HepG2 (cell line): ENCODE measurements at regions not wholly inside any gene's neighbourhood (a gene's known extent, or its start where the extent isn't known, plus 50 kb on each side); places are given as distances from the start of the nearest gene placed in this dataset.

Source experiments
- ATAC-seq: fragments of 200-7000 bp; cut with Tn5 transposase; 3 replicates; pipeline ENCODE4 v1.9.1; 2020; ENCODE audit warnings: mild to moderate bottlenecking, moderate library complexity
- BruUV-seq: library from RNA; stranded (reverse); fragments of 400-500 nt; replicated peaks from 2 replicates; lab custom pipeline; 2021; lab: Mats Ljungman, UMichigan
- CTCF ChIA-PET: fragments of 300-600 bp; formaldehyde crosslinking; extraction: SDS; loops from one replicate; lab custom pipeline; 2021; ENCODE audit warnings: low total read pairs, inconsistent platforms, low intra/inter-chr PET ratio; lab: Yijun Ruan, JAX
- POLR2A ChIA-PET: fragments of 350-600 bp; sonication (Branson Sonifier 250); formaldehyde crosslinking; loops from one replicate; lab custom pipeline; 2020; ENCODE audit warnings: antibody characterized with exemption, inconsistent platforms; lab: Yijun Ruan, JAX
- DNase-seq: peaks from one replicate; pipeline ENCODE4 v3.0.0-alpha.2; 2015; ENCODE audit warnings: low spot score
- FAIRE-seq: peaks from 3 replicates; lab custom pipeline; 2011; peaks lifted over from hg19 to GRCh38; lab: Jason Lieb, UNC
- H2AFZ ChIP-seq: one replicate; pipeline ENCODE4 v1.6.1; 2011; ENCODE audit warnings: low read length, inconsistent platforms
- H3K27ac ChIP-seq: fragments of 300-600 bp; 3 replicates; pipeline ENCODE4 v1.8.0; 2011; ENCODE audit warnings: mixed run types, mild to moderate bottlenecking, mixed read lengths, low read length, inconsistent platforms; ENCODE audit not compliant: insufficient read depth; ENCODE audit errors: extremely low read length
- H3K27me3 ChIP-seq, 2 experiments: fragments of 200-600 bp in 1 of 2; 2 replicates in 1 of 2; 3 replicates in 1 of 2; pipeline versions ENCODE4 v1.6.0 to v1.8.0; 2011; ENCODE audit warnings: low read length in 2 of 2, mild to moderate bottlenecking in 2 of 2, moderate library complexity in 2 of 2, inconsistent platforms in 1 of 2; ENCODE audit not compliant: insufficient read depth in 2 of 2, control insufficient read depth in 1 of 2
- H3K36me3 ChIP-seq, 2 experiments: fragments of 200-600 bp in 1 of 2; replicated peaks in 1 of 2; 2 replicates in 1 of 2; 3 replicates in 1 of 2; pipeline versions ENCODE4 v1.5.1 to v1.8.0; 2011; ENCODE audit warnings: low read length in 2 of 2, inconsistent platforms in 1 of 2; ENCODE audit not compliant: insufficient read depth in 2 of 2, control insufficient read depth in 1 of 2
- H3K4me1 ChIP-seq: 2 replicates; pipeline ENCODE4 v1.5.1; 2012; ENCODE audit warnings: low read length, inconsistent platforms; ENCODE audit not compliant: insufficient read depth
- H3K4me2 ChIP-seq: 2 replicates; pipeline ENCODE4 v1.6.0; 2011; ENCODE audit warnings: low read depth, low read length, inconsistent platforms
- H3K4me3 ChIP-seq, 3 experiments: fragments of 200-600 bp in 1 of 3; sonication (generic), shearing (Covaris generic) in 1 of 3; replicated peaks in 1 of 3; 2 replicates each; pipeline ENCODE4 v1.5.1; 2011 to 2016; ENCODE audit warnings: low read length in 3 of 3, inconsistent platforms in 2 of 3, low read depth in 2 of 3, mild to moderate bottlenecking in 2 of 3, control low read depth in 1 of 3, mixed read lengths in 1 of 3; ENCODE audit not compliant: insufficient read depth in 1 of 3
- H3K79me2 ChIP-seq: one replicate; pipeline ENCODE4 v1.6.1; 2011; ENCODE audit warnings: low read length, inconsistent platforms; ENCODE audit not compliant: insufficient read depth
- H3K9ac ChIP-seq: 2 replicates; pipeline ENCODE4 v1.6.0; 2011; ENCODE audit warnings: mild to moderate bottlenecking, low read depth, low read length, inconsistent platforms; ENCODE audit not compliant: insufficient read depth
- H3K9me3 ChIP-seq: 2 replicates; pipeline ENCODE4 v1.5.1; 2012; ENCODE audit warnings: mild to moderate bottlenecking, low read length
- H4K20me1 ChIP-seq: 2 replicates; pipeline ENCODE4 v1.6.0; 2011; ENCODE audit warnings: inconsistent platforms, mild to moderate bottlenecking, low read length, moderate library complexity; ENCODE audit not compliant: insufficient read depth
- MAFF ChIP-seq: IDR thresholded peaks from 2 replicates; pipeline ENCODE4 v1.6.1; 2011; ENCODE audit warnings: low read depth, low read length, improper control_type of control experiment
- MAFK ChIP-seq, 2 experiments: IDR thresholded peaks in 1 of 2; conservative IDR thresholded peaks in 1 of 2; 2 replicates each; pipeline ENCODE4 v1.6.1; 2011; ENCODE audit warnings: improper control_type of control experiment in 2 of 2, low read length in 2 of 2
- TCF12 ChIP-seq, 2 experiments: fragments of 450-650 bp in 1 of 2; sonication (generic) in 1 of 2; formaldehyde crosslinking in 1 of 2; IDR thresholded peaks; 2 replicates each; pipeline versions ENCODE4 v1.6.1 to v1.8.0; 2017 to 2022; ENCODE audit warnings: antibody characterized with exemption in 1 of 2, mild to moderate bottlenecking in 1 of 2, missing genetic modification reagents in 1 of 2, moderate library complexity in 1 of 2
- ZNF564 ChIP-seq: sonication (generic); formaldehyde crosslinking; IDR thresholded peaks from 2 replicates; pipeline ENCODE4 v1.8.1; 2023; ENCODE audit warnings: mild to moderate bottlenecking, missing genetic modification reagents
- ZNF567 ChIP-seq: sonication (generic); formaldehyde crosslinking; IDR thresholded peaks from 2 replicates; pipeline ENCODE4 v1.8.1; 2023; ENCODE audit warnings: mild to moderate bottlenecking, missing genetic modification reagents, borderline replicate concordance
- ZNF883 ChIP-seq: sonication (generic); formaldehyde crosslinking; IDR thresholded peaks from 2 replicates; pipeline ENCODE4 v1.5.1; 2020; ENCODE audit warnings: mild to moderate bottlenecking, missing genetic modification reagents; ENCODE audit errors: not compliant biosample characterization
- WGBS: methylation state at CpG from one replicate; pipeline ENCODE4 v1.1.6; 2017; ENCODE audit warnings: low lambda C conversion rate; 5-methylcytosine and 5-hydroxymethylcytosine counted together
- in situ Hi-C: cut with HindIII; loops from 2 replicates; pipeline ENCODE4 v1.10.0; 2017; ENCODE audit warnings: low pct_unique_long_range_greater_than_20kb; ENCODE audit not compliant: extremely low pct_ligation_motif_present
- intact Hi-C: fragments of 100-400 bp; cut with micrococcal nuclease; formaldehyde crosslinking; loops from one replicate; pipeline ENCODE4 v1.10.0; 2022; ENCODE audit not compliant: unreplicated experiment
- TF ChIP-seq, protein P1 (sequence below): sonication (generic); formaldehyde crosslinking; IDR thresholded peaks from 2 replicates; pipeline ENCODE4 v1.9.0; 2021; ENCODE audit warnings: missing genetic modification reagents, borderline replicate concordance

DNA sequence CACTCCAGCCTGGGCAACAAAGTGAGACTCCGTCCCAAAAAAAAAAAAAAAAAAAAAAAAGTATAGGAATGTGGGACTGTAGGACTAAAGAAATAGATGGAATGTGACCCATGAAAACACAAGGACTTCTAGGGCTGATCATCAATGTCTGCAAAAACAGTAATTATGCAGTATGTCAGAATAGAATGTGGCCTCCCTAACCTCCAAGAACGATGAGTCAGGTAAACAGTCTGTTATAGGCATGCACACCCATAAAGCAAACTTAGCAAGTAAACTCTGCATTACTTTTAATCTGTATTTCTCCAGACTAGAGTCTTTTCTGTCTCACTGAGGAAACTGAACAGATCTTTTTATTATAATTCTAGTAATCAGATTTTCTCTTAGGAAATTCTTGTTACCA is 233.4 kb downstream of the HNRNPD start (continued):
- TF ChIP-seq, protein P1, sequence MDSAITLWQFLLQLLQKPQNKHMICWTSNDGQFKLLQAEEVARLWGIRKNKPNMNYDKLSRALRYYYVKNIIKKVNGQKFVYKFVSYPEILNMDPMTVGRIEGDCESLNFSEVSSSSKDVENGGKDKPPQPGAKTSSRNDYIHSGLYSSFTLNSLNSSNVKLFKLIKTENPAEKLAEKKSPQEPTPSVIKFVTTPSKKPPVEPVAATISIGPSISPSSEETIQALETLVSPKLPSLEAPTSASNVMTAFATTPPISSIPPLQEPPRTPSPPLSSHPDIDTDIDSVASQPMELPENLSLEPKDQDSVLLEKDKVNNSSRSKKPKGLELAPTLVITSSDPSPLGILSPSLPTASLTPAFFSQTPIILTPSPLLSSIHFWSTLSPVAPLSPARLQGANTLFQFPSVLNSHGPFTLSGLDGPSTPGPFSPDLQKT: no peak
- TF ChIP-seq ZNF883 (CRISPR knock-in tag) (no peak), TCF12 (IDR thresholded peaks at IDR 0.05) (no peak), TCF12 (CRISPR knock-in tag; IDR thresholded peaks at IDR 0.05) (no peak), ZNF567 (CRISPR knock-in tag) (no peak), MAFF (peak; percentile 39; the same call in 1 of the 2 replicates), MAFK (conservative IDR thresholded peaks at IDR 0.05 in 1 of 2, IDR thresholded peaks at IDR 0.05 in 1 of 2; ENCODE audit: low read length in 2 of 2) (peak in 1 of 2 experiments; percentile 41; a peak in 1 of 4 replicates)

GRCh38 chr4:82139287-82139686 is 234.5 kb downstream of the HNRNPD start:
- ATAC-seq (no peak), DNase-seq (no peak), FAIRE-seq (no peak)
- BruUV-seq: no TSS peak
- H3K27me3 ChIP-seq: no peaks in the 10 kb centered on the region
- no peak overlapping the region for H3K9ac ChIP-seq
- no peak overlapping the region for H3K4me3 ChIP-seq
- POLR2A ChIA-PET: no interaction called here
- no peaks in the 10 kb centered on the region for H4K20me1 ChIP-seq
- no peak overlapping the region for H2AFZ ChIP-seq
- H3K79me2 ChIP-seq: no peaks in the 10 kb centered on the region
- H3K4me2 ChIP-seq: no peak overlapping the region
- no peak overlapping the region for H3K27ac ChIP-seq
- H3K36me3 ChIP-seq: no peaks in the 10 kb centered on the region
- intact Hi-C loops: no loop called here
- CTCF ChIA-PET: no interaction called here
- H3K4me1 ChIP-seq: no peaks in the 10 kb centered on the region
- WGBS: 1% methylated on average over 3 of the region's 3 CpGs
- H3K9me3 ChIP-seq: no peaks in the 10 kb centered on the region
- peak; percentile 75 to 88 for TF ChIP-seq MAFK (conservative IDR thresholded peaks at IDR 0.05 in 1 of 2, IDR thresholded peaks at IDR 0.05 in 1 of 2; ENCODE audit: low read length in 2 of 2)
- TF ChIP-seq ZNF564 (CRISPR knock-in tag): no peak
- TF ChIP-seq MAFF: peak; percentile 78
- in situ Hi-C loops: no loop called here
